ENCODE measurements at regions not wholly inside any gene's neighbourhood (a gene's known extent, or its start where the extent isn't known, plus 50 kb on each side); places are given as distances from the start of the nearest gene placed in this dataset.

DNA sequence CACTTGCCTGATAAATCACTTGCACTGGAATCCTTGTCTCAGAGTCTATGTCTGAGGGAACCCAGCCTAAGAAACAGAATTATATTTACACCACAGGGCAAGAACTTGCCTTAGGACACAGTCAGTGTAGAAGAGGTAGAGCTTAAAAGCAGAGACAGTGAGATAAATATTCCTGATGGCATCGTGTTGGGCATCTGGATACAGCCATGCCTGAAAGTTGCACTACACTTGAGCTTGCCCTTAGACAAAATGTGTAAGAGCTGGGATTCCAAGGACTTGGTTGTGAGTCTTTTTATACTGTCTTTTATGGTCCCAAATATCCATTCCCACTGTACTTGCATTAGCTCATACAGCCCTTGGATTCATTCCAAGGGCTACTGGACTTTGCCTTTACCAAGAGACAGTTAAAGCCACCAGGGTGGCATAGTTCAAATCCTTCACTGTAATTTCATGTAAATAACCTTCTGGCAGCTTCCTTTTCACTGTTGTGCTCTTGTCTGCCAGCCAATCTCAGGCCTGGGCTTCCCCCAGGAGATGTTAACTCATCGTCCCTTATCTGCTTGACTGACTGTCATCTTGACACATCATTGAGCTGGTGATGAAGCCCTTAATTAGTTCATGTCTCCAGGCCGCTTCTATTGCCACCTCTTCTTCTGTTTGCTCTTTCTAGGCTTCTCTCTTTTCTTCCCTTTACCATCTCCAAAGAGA lies 577.9 kb upstream of the TBX3 start:
- Mint-ChIP-seq H3K27ac (ENCODE audit: unreplicated experiment) (no peak overlapping the region), H3K4me3 (ENCODE audit: unreplicated experiment) (no peak overlapping the region), H3K27me3 (ENCODE audit: unreplicated experiment) (peaks cover 2% of the 10 kb centered on the region), H3K36me3 (ENCODE audit: unreplicated experiment) (no peaks in the 10 kb centered on the region), H3K9me3 (ENCODE audit: unreplicated experiment) (no peaks in the 10 kb centered on the region), H3K4me1 (ENCODE audit: unreplicated experiment) (no peaks in the 10 kb centered on the region)
- TF ChIP-seq, protein P1, sequence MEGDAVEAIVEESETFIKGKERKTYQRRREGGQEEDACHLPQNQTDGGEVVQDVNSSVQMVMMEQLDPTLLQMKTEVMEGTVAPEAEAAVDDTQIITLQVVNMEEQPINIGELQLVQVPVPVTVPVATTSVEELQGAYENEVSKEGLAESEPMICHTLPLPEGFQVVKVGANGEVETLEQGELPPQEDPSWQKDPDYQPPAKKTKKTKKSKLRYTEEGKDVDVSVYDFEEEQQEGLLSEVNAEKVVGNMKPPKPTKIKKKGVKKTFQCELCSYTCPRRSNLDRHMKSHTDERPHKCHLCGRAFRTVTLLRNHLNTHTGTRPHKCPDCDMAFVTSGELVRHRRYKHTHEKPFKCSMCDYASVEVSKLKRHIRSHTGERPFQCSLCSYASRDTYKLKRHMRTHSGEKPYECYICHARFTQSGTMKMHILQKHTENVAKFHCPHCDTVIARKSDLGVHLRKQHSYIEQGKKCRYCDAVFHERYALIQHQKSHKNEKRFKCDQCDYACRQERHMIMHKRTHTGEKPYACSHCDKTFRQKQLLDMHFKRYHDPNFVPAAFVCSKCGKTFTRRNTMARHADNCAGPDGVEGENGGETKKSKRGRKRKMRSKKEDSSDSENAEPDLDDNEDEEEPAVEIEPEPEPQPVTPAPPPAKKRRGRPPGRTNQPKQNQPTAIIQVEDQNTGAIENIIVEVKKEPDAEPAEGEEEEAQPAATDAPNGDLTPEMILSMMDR (IDR thresholded peaks at IDR 0.05), result no peak
- DNase-seq (ENCODE audit: extremely low spot score, unreplicated experiment), result no peak

DNA sequence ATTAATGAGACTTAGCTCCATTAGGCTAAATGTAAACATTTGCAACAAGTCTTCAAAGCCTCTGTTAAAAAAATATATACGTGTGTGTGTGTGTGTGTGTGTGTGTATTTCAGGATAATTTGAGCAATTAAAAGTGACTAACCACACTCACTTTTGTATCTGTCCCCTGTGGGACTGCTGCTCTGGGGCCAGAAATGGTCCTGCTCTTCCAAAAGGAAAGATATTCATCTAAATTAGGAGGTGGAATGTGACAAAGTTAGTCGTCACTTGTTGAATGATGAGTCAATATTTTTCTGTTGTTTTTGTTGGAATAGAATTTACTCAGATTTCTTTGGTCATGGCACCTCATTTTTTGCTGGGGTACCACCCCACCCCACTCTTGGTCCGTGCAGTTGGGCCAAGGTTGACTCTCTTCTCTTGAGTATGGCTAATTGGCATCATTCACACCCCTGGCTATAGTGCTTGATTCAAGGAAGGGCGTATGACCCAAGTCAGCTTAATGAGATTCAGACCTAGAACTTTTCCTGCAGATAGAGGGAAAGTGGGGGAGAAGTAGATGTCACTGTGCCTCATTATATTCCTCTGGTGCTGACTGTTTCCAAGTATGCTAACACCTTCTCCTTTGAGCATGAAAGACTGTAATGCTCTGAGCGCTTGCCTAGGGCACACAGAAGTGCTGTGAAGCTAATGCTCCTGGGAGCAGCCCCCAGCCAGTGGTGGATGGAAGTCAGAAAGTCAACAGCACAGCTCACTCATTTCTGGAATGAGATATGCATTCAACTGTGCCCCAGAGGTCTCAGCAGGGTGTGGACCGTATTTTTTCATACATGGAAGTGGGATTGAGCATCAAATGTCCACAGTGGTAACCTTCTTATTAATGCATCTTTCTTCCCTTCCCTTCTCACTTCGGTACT lies 577.0 kb upstream of the TBX3 start:
- Mint-ChIP-seq H3K27ac (ENCODE audit: unreplicated experiment) (no peak overlapping the region), H3K36me3 (ENCODE audit: unreplicated experiment) (no peaks in the 10 kb centered on the region), H3K27me3 (ENCODE audit: unreplicated experiment) (peaks cover 2% of the 10 kb centered on the region), H3K4me1 (ENCODE audit: unreplicated experiment) (no peaks in the 10 kb centered on the region), H3K4me3 (ENCODE audit: unreplicated experiment) (no peak overlapping the region), H3K9me3 (ENCODE audit: unreplicated experiment) (no peaks in the 10 kb centered on the region)
- TF ChIP-seq, protein P1 (IDR thresholded peaks at IDR 0.05), result no peak
- DNase-seq (ENCODE audit: extremely low spot score, unreplicated experiment), result no peak

DNA sequence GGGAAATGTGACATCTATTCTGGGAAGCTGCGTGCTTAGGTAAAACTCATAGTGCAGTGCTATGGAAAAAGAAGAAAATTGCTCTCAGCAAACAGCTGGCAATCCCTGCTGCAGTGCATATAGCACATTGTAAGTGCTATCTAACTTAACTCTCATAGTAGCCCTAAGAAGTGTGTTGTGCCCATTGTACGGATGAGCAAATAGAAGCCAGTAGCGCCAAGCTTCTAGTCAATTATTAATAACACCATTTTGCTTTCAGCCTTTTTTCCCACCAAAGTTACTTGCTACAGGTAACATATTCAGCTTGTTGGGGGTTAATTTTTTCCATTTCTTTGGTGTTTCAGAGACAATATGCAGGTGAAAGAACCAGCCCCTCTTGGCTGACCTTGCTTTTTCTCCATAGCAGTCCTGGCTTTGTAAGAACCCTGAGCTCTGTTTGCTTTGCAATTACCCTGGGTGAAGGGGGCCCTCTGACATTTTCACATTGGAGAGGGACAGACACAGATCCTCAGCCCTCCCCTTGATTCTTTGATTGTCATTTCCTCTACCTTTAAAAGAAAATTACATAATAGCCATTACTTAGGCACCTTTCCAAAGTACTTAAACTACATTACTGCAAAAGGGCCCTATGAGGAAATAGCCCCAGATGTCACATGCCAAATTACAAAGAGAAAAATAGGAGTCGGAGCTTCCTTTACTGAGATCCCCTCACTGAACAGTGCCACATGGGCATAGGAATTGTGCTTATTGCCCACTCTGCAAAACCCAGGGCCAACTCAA lies 576.2 kb upstream of the TBX3 start:
- peaks cover 2% of the 10 kb centered on the region for H3K27me3 Mint-ChIP-seq (ENCODE audit: unreplicated experiment)
- DNase-seq (ENCODE audit: extremely low spot score, unreplicated experiment), result no peak
- no peak overlapping the region for H3K27ac Mint-ChIP-seq (ENCODE audit: unreplicated experiment)
- no peak overlapping the region for H3K4me3 Mint-ChIP-seq (ENCODE audit: unreplicated experiment)
- H3K9me3 Mint-ChIP-seq (ENCODE audit: unreplicated experiment), result no peaks in the 10 kb centered on the region
- H3K36me3 Mint-ChIP-seq (ENCODE audit: unreplicated experiment), result no peaks in the 10 kb centered on the region
- H3K4me1 Mint-ChIP-seq (ENCODE audit: unreplicated experiment), result no peaks in the 10 kb centered on the region
- TF ChIP-seq, protein P1 (IDR thresholded peaks at IDR 0.05), result no peak

DNA sequence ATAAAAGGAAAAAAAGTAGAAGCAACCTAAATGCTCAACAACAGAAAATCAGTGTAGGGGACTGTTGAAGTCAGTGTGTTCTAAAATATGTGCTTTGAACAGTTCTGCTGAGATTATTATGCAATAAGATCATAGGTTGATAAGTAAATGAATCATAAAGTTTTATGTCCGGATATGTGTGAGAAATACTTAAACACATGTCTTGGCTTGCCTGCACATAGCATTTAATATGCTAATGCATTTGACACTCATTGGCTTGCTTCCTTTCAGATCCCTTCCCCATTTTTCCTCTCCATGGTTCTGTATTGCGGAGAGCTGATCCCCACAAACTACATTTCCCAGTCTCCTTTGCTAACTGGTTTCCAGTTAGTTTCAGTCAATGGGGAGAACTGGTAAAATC lies 573.8 kb upstream of the TBX3 start:
- DNase-seq (ENCODE audit: extremely low spot score, unreplicated experiment), result no peak
- Mint-ChIP-seq H3K36me3 (ENCODE audit: unreplicated experiment) (no peaks in the 10 kb centered on the region), H3K4me3 (ENCODE audit: unreplicated experiment) (no peak overlapping the region), H3K4me1 (ENCODE audit: unreplicated experiment) (no peaks in the 10 kb centered on the region), H3K27ac (ENCODE audit: unreplicated experiment) (no peak overlapping the region), H3K9me3 (ENCODE audit: unreplicated experiment) (no peaks in the 10 kb centered on the region), H3K27me3 (ENCODE audit: unreplicated experiment) (peaks cover 2% of the 10 kb centered on the region)
- TF ChIP-seq, protein P1 (IDR thresholded peaks at IDR 0.05), result no peak
